ENCODE measurements at regions not wholly inside any gene's neighbourhood (a gene's known extent, or its start where the extent isn't known, plus 50 kb on each side); places are given as distances from the start of the nearest gene placed in this dataset.

- H3K27me3 Mint-ChIP-seq (ENCODE audit: insufficient read depth, unreplicated experiment) = no peaks in the 10 kb centered on the region
- Histone ChIP-seq H3K9me3 (peaks cover under 1% of the 10 kb centered on the region; the same call in 1 of the 2 replicates), H3K36me3 (ENCODE audit: control insufficient read depth, insufficient read depth, low read length) (no peaks in the 10 kb centered on the region), H3K4me3 (ENCODE audit: low read depth, low read length) (no peak overlapping the region), H3K4me1 (peaks cover 29% of the 10 kb centered on the region), H3K27me3 (replicated peaks; ENCODE audit: control insufficient read depth, insufficient read depth, low read length) (no peaks in the 10 kb centered on the region)
- TF ChIP-seq, protein P1, sequence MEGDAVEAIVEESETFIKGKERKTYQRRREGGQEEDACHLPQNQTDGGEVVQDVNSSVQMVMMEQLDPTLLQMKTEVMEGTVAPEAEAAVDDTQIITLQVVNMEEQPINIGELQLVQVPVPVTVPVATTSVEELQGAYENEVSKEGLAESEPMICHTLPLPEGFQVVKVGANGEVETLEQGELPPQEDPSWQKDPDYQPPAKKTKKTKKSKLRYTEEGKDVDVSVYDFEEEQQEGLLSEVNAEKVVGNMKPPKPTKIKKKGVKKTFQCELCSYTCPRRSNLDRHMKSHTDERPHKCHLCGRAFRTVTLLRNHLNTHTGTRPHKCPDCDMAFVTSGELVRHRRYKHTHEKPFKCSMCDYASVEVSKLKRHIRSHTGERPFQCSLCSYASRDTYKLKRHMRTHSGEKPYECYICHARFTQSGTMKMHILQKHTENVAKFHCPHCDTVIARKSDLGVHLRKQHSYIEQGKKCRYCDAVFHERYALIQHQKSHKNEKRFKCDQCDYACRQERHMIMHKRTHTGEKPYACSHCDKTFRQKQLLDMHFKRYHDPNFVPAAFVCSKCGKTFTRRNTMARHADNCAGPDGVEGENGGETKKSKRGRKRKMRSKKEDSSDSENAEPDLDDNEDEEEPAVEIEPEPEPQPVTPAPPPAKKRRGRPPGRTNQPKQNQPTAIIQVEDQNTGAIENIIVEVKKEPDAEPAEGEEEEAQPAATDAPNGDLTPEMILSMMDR (IDR thresholded peaks at IDR 0.05; ENCODE audit: insufficient read depth in 1 of 2, low read depth in 1 of 2, low read length in 1 of 2, severe bottlenecking in 1 of 2, unreplicated experiment in 1 of 2) = no peak
- peaks cover 32% of the 10 kb centered on the region for H3K9me3 Mint-ChIP-seq (ENCODE audit: unreplicated experiment)
- peak overlapping the region; percentile 43 for H3K27ac Mint-ChIP-seq (ENCODE audit: unreplicated experiment)
- peak in 1 of 2 experiments; percentile 4 for DNase-seq
- no peak overlapping the region for H3K4me3 Mint-ChIP-seq (ENCODE audit: unreplicated experiment)
- H3K4me1 Mint-ChIP-seq (ENCODE audit: low read depth, unreplicated experiment) = peaks cover 42% of the 10 kb centered on the region
- intact Hi-C loops (cut with micrococcal nuclease; ENCODE audit: unreplicated experiment) = no loop called here
- no peaks in the 10 kb centered on the region for H3K36me3 Mint-ChIP-seq (ENCODE audit: insufficient read depth, unreplicated experiment)
- CTCF ChIA-PET = no interaction called here
- BruUV-seq (replicated peaks) = no TSS peak
- POLR2A ChIA-PET = no interaction called here
Observed at GRCh38 chr6:14383393-14384174, 266.0 kb downstream of the CD83 start.

- no peak overlapping the region for H3K27ac Mint-ChIP-seq (ENCODE audit: unreplicated experiment)
- no peak for DNase-seq
- ChIA-PET CTCF (no interaction called here), POLR2A (no interaction called here)
- TF ChIP-seq, protein P1 (IDR thresholded peaks at IDR 0.05; ENCODE audit: insufficient read depth in 1 of 2, low read depth in 1 of 2, low read length in 1 of 2, severe bottlenecking in 1 of 2, unreplicated experiment in 1 of 2) = no peak
- no peaks in the 10 kb centered on the region for H3K27me3 Mint-ChIP-seq (ENCODE audit: insufficient read depth, unreplicated experiment)
- peaks cover 33% of the 10 kb centered on the region for H3K4me1 ChIP-seq
- H3K27me3 ChIP-seq (replicated peaks; ENCODE audit: control insufficient read depth, insufficient read depth, low read length) = no peaks in the 10 kb centered on the region
- no peak overlapping the region for H3K4me3 Mint-ChIP-seq (ENCODE audit: unreplicated experiment)
- H3K36me3 ChIP-seq (ENCODE audit: control insufficient read depth, insufficient read depth, low read length) = no peaks in the 10 kb centered on the region
- H3K4me1 Mint-ChIP-seq (ENCODE audit: low read depth, unreplicated experiment) = peaks cover 49% of the 10 kb centered on the region
- peaks cover 32% of the 10 kb centered on the region for H3K9me3 Mint-ChIP-seq (ENCODE audit: unreplicated experiment)
- no peaks in the 10 kb centered on the region for H3K9me3 ChIP-seq
- H3K4me3 ChIP-seq (ENCODE audit: low read depth, low read length) = no peak overlapping the region
- no TSS peak for BruUV-seq (replicated peaks)
- H3K36me3 Mint-ChIP-seq (ENCODE audit: insufficient read depth, unreplicated experiment) = no peaks in the 10 kb centered on the region
- intact Hi-C loops (cut with micrococcal nuclease; ENCODE audit: unreplicated experiment) = no loop called here
Observed at GRCh38 chr6:14384175-14384949, 266.8 kb downstream of the CD83 start.

GRCh38 chr6:14386263-14386662 is 268.7 kb downstream of the CD83 start:
- Mint-ChIP-seq H3K4me3 (ENCODE audit: unreplicated experiment) (no peak overlapping the region), H3K9me3 (ENCODE audit: unreplicated experiment) (peaks cover 32% of the 10 kb centered on the region), H3K4me1 (ENCODE audit: low read depth, unreplicated experiment) (peaks cover 45% of the 10 kb centered on the region), H3K36me3 (ENCODE audit: insufficient read depth, unreplicated experiment) (no peaks in the 10 kb centered on the region), H3K27ac (ENCODE audit: unreplicated experiment) (no peak overlapping the region), H3K27me3 (ENCODE audit: insufficient read depth, unreplicated experiment) (no peaks in the 10 kb centered on the region)
- ChIA-PET POLR2A (no interaction called here), CTCF (no interaction called here)
- intact Hi-C loops (cut with micrococcal nuclease; ENCODE audit: unreplicated experiment) = no loop called here
- Histone ChIP-seq H3K4me1 (peaks cover 44% of the 10 kb centered on the region), H3K9me3 (no peaks in the 10 kb centered on the region), H3K4me3 (ENCODE audit: low read depth, low read length) (no peak overlapping the region), H3K27me3 (replicated peaks; ENCODE audit: control insufficient read depth, insufficient read depth, low read length) (no peaks in the 10 kb centered on the region), H3K36me3 (ENCODE audit: control insufficient read depth, insufficient read depth, low read length) (no peaks in the 10 kb centered on the region)
- TF ChIP-seq, protein P1 (IDR thresholded peaks at IDR 0.05; ENCODE audit: insufficient read depth in 1 of 2, low read depth in 1 of 2, low read length in 1 of 2, severe bottlenecking in 1 of 2, unreplicated experiment in 1 of 2) = no peak
- no peak for DNase-seq
- no TSS peak for BruUV-seq (replicated peaks)

All from Caco-2 (cell line).